Rectal smooth muscle tissue (tissue), 1 donor: ENCODE measurements at regions not wholly inside any gene's neighbourhood (a gene's known extent, or its start where the extent isn't known, plus 50 kb on each side); places are given as distances from the start of the nearest gene placed in this dataset.

Experiments
- H3K27ac ChIP-seq: one replicate; pipeline ENCODE4 v1.7.0; 2013; ENCODE audit warnings: low read depth, low read length, inconsistent platforms
- H3K27me3 ChIP-seq: one replicate; pipeline ENCODE4 v1.7.0; 2013; ENCODE audit warnings: low read length; ENCODE audit not compliant: control insufficient read depth, insufficient read depth
- H3K36me3 ChIP-seq: one replicate; pipeline ENCODE4 v1.7.0; 2013; ENCODE audit warnings: low read length; ENCODE audit not compliant: control insufficient read depth, insufficient read depth
- H3K4me1 ChIP-seq: one replicate; pipeline ENCODE4 v1.7.0; 2013; ENCODE audit warnings: low read length; ENCODE audit not compliant: control insufficient read depth, insufficient read depth
- H3K4me3 ChIP-seq: one replicate; pipeline ENCODE4 v1.7.0; 2013; ENCODE audit warnings: low read length
- H3K9ac ChIP-seq: one replicate; pipeline ENCODE4 v1.7.0; 2013; ENCODE audit warnings: low read length

DNA sequence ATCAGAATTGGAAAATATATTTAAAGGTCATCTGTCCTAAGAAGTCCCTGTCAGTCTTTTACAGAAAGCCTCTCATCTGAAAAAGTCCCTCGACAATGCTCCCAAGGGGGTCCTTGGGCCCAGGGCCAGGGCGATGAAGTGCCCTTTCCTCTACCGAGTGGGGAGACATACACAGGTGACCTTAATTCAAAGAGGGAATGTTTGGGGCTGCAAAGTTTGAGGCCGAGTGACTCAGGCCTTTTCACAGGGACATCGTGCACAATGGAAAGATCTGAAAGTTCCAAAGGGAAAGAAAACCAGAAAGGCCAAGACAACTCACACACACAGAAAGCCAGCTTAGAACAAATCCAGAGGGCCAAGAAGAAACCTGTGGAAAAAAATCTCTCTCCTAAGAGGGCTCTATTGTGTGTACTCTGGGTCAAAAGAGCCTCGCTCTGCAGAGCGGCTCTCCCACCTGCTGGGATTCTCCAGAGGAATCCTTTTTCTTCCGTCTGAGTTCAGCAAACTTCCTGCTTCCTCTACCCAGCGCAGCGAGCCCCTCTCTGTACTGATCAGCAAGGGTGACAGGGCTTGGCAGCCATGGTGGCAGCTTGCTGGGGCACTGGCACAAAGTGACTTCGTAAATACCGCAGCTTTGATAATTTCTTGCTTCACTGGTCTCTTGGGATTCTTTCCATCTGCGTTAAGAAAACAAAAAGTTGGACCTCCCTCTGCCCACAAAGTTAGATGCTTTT, 259.1 kb downstream of the OPA1 start:
- Histone ChIP-seq H3K9ac (no peak overlapping the region), H3K27ac (no peak overlapping the region), H3K4me3 (no peak overlapping the region)

DNA sequence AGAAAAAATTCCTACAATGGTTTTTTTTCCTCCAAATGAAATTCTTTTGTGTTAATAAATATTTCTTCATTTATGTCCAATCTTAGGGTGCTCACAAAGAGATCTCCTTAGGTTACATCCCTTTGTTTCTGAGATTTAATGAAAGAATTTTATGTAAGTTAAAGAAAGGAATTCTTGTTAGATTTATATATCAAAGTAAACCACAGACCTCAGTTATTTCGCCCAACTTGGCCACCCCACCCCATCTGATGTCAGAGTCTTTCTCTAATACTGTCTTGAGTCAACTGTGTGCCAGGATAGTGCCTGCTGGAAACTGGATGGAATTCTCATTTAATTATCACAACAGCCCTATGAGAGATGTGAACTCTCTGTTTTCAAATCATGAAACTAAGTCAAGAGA, 259.9 kb downstream of the OPA1 start:
- H3K27ac ChIP-seq: no peak overlapping the region
- no peaks in the 10 kb centered on the region for H3K27me3 ChIP-seq
- H3K4me1 ChIP-seq: peaks cover 3% of the 10 kb centered on the region
- no peaks in the 10 kb centered on the region for H3K36me3 ChIP-seq
- H3K4me3 ChIP-seq: no peak overlapping the region
- no peak overlapping the region for H3K9ac ChIP-seq

More for the DNA sequence above, 259.1 kb downstream of the OPA1 start:
- Histone ChIP-seq H3K36me3 (no peaks in the 10 kb centered on the region), H3K4me1 (peaks cover 3% of the 10 kb centered on the region), H3K27me3 (no peaks in the 10 kb centered on the region)

DNA sequence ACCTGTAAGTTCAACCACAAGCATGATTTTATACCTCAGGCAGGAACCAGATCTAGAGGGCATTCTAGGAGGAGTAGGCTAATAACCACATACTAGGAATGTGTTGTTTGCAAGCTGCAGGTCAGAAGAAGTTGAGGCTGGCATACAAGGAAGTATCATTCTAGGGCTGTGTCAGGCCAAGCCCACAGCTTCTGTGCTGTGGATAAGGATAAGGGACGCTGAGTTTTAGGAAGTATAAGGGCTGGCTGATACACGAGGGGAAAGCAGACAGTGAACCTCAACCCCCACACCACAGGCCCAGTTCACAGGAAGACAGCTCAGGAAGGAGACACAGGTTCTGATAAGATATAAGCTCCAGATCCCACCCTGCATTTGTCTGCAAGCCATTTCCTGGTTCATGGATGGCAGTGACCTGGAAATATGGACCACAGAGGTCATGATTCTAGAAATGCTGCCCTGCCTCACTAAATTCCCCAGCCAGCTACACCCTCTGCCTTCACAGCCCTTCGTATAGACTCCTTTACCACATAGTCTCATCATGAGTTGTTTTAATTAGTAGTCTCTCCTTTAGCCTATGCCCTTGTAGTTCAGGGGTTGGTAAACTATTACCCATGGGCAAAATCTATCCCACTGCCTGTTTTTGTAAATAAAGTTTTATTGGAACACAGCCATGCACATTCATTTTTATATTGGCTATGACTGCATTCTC, 260.7 kb downstream of the OPA1 start:
- no peak overlapping the region for H3K27ac ChIP-seq
- peaks cover 3% of the 10 kb centered on the region for H3K4me1 ChIP-seq
- no peak overlapping the region for H3K4me3 ChIP-seq
- no peak overlapping the region for H3K9ac ChIP-seq
- no peaks in the 10 kb centered on the region for H3K27me3 ChIP-seq
- H3K36me3 ChIP-seq: no peaks in the 10 kb centered on the region

DNA sequence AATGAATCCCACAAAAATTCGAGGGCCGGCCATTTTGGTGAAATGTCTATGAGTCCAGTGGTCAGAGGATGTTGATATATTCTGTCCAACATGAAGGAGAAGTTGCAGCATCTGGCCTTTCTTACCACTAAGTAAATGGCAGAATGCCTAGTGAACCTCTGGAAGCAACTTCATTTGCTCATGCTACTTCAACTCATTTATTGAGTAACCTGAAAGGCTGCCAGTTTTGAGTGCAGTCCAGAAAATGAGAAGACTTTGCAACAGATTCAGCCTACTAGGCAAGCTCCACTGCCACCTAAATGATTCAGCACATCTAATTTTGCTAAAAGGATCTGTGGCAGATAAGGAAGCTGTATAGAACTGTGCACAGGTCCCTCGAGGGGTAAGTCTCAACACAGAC, 265.0 kb downstream of the OPA1 start:
- Histone ChIP-seq H3K4me3 (no peak overlapping the region), H3K9ac (no peak overlapping the region), H3K27ac (no peak overlapping the region), H3K4me1 (no peaks in the 10 kb centered on the region), H3K27me3 (no peaks in the 10 kb centered on the region), H3K36me3 (no peaks in the 10 kb centered on the region)

DNA sequence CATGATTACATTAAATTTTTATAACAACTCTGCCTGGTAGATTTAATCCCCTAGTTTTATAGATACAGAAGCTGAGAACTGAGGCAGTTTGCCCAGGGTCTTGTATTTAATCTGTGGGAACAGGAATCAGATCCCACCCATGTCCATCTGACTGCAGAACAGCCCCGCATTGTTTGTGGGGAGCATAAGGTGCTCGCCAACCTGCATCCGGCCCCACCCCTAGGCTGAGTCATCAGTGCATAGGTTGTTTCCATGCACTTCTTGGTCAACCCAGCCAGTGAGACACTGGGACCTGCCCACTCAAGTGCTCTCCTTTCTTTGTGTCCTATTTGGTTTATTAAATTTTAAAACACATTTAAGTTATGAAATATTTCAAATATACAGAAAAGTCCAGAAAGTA, 266.2 kb downstream of the OPA1 start:
- Histone ChIP-seq H3K4me1 (no peaks in the 10 kb centered on the region), H3K27me3 (no peaks in the 10 kb centered on the region), H3K4me3 (no peak overlapping the region), H3K36me3 (no peaks in the 10 kb centered on the region), H3K27ac (no peak overlapping the region), H3K9ac (no peak overlapping the region)

DNA sequence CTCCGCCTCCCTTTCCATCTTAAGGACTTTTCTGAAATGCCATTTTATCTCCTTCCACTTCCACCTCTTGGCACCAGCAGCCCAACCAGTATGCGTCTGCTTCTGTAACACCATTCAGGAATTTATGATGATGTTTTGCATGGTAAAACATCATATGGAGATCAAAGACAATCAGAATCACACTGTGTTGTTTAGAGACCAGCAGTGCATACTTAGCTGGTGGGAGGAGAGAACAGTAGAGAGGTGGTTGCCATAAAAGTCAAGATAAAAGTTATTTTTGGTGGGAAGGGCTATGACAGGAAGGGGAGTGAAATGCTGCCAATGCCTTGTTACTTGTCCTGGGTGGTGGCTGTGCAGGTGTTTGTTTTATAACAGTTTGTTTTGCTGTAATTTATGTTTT, 268.0 kb downstream of the OPA1 start:
- Histone ChIP-seq H3K4me1 (peaks cover under 1% of the 10 kb centered on the region), H3K27ac (no peak overlapping the region), H3K9ac (no peak overlapping the region), H3K4me3 (no peak overlapping the region), H3K36me3 (no peaks in the 10 kb centered on the region), H3K27me3 (no peaks in the 10 kb centered on the region)

DNA sequence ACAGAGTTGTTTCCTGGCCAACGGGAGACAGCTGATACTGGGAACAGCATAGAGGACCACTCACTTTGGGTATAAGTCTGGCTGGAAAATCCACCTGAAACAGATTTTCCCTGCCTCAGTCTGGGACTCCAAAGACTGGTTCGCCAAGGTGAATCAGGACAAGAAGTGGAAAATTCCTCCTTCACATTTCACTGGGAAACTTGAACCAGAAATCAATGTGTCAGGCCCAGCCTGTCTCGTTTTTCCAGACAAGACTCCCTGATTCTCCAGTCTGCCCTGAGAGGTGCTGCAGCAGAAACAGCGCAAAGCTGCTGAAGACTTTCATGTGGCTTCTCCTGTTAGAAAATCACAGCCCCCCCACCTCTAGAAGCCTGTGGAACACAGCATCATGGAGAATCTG, 269.8 kb downstream of the OPA1 start:
- H3K27ac ChIP-seq: no peak overlapping the region
- no peak overlapping the region for H3K9ac ChIP-seq
- H3K4me1 ChIP-seq: peaks cover 3% of the 10 kb centered on the region
- H3K36me3 ChIP-seq: no peaks in the 10 kb centered on the region
- no peak overlapping the region for H3K4me3 ChIP-seq
- no peaks in the 10 kb centered on the region for H3K27me3 ChIP-seq

DNA sequence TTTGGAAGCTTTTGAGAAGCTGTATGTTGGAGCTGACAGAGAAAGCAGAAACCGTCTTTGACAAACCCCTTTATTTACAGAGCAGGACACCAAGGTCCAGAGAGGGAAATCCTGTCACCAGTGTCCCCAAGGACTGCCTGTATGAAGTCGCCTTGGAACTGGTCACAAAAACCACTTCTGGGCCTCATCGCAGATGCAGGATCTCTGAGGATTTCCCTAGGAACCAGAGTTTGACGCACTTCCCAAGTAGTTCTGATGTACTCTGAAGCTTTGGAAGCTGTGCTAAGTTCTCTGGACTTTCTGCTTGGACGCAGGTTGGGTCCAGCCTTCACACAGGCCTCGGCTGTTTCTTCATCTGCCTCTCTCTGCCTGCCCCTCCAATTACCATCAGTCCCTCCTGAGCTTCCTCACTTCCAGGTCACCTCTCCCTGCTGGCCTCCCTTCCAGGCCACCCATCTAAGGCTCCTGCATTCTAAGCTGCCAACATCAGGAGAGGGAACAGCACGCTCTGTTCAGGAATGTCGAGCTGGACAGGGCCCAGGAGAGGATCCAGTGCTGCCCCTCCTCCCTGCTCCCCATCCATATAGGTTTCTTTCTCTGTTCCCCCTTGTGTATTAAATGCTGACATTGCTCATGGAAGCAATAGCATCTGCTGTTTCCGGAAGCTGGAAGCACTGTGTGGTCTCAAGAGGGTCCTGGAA, 270.8 kb downstream of the OPA1 start:
- no peaks in the 10 kb centered on the region for H3K27me3 ChIP-seq

DNA sequence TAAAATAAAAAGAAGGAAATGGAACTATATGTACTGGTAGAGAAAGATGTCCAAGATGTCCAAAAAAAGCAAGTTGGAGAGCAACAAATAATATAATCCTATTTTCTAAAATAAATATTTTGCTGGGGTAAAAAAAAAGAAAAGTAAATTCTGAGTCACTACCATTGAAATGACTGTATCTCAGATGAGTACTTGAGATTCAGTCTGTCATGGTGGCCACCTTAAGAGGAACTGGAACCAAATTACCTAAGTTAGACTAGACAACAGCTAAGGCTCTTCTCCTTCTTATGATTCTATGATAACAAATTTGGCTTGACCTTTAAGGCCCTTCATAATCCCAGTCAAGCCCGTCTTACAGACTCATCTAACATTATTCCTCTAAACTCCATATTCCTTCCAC, 270.6 kb upstream of the HES1 start:
- Histone ChIP-seq H3K27ac (no peak overlapping the region), H3K4me1 (peaks cover 3% of the 10 kb centered on the region), H3K36me3 (no peaks in the 10 kb centered on the region), H3K4me3 (no peak overlapping the region), H3K27me3 (no peaks in the 10 kb centered on the region), H3K9ac (no peak overlapping the region)

More for the DNA sequence above, 270.8 kb downstream of the OPA1 start:
- Histone ChIP-seq H3K36me3 (no peaks in the 10 kb centered on the region), H3K27ac (no peak overlapping the region), H3K4me3 (no peak overlapping the region), H3K9ac (no peak overlapping the region), H3K4me1 (peaks cover 3% of the 10 kb centered on the region)

DNA sequence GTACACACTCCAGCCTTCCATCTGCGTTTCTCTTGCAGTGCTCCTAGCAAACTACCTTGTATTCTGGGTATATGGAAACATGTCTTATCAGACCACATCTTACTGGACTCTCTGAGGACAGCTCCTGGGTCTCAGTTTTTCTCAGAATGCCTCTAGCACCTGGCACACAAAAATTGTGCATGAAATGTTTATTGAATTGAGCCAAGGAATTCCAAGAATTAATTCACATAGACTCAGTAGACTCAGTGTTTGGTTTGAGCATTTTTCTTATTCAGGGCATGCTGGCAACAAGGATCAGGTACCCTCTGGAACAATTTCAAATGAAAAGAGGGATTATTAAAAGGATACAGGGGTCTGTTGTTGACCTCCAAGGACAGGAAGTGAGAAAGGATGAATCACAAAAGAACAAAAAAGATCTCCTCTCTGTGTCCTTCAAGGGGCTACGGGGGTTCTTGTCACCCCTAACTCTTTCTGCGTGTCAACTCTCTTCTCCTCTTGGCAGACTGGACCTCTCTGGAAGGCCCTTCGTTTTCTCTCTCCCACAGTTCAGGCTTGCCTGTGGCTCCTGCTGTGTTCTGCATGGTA, 270.0 kb upstream of the HES1 start:
- no peak overlapping the region for H3K27ac ChIP-seq
- H3K36me3 ChIP-seq: no peaks in the 10 kb centered on the region
- no peak overlapping the region for H3K9ac ChIP-seq

DNA sequence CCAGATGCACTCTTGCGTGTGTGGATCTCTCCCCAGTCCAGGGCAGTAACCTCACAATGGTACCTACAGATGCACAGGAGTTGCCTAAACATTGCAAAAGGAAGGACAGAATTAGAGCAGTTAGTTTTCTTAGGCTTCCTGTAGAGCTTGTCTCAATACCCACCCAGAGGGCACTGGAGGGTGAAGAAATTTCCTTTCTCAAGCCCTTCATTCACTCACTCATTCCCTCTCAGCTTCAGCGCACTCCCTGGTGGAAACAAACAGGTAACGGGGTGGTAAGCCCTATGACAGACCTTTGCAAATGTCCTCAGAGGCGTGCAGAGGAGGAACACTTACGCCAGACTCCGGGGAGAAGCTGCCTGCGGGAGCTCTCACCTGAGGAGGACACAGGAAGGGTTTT, 267.4 kb upstream of the HES1 start:
- H3K4me3 ChIP-seq: no peak overlapping the region

More for the DNA sequence above, 270.0 kb upstream of the HES1 start:
- H3K4me1 ChIP-seq: peaks cover 3% of the 10 kb centered on the region
- H3K4me3 ChIP-seq: no peak overlapping the region
- H3K27me3 ChIP-seq: no peaks in the 10 kb centered on the region

More for the DNA sequence above, 267.4 kb upstream of the HES1 start:
- H3K27ac ChIP-seq: no peak overlapping the region
- peaks cover 3% of the 10 kb centered on the region for H3K4me1 ChIP-seq
- H3K36me3 ChIP-seq: no peaks in the 10 kb centered on the region
- no peaks in the 10 kb centered on the region for H3K27me3 ChIP-seq
- H3K9ac ChIP-seq: no peak overlapping the region
